ENCODE measurements at regions not wholly inside any gene's neighbourhood (a gene's known extent, or its start where the extent isn't known, plus 50 kb on each side); places are given as distances from the start of the nearest gene placed in this dataset.

- no peaks in the 10 kb centered on the region for H3K9me3 ChIP-seq (ENCODE audit: insufficient read depth, low read depth)
- DNase-seq, result no peak
- no peaks in the 10 kb centered on the region for H3K27me3 ChIP-seq (ENCODE audit: insufficient read depth, low read depth)
- H3K4me3 ChIP-seq, result no peak overlapping the region
- no peak overlapping the region for H2AFZ ChIP-seq
- no peaks in the 10 kb centered on the region for H3K36me3 ChIP-seq (ENCODE audit: low read depth)
- H3K27ac ChIP-seq, result no peak overlapping the region
- no peak overlapping the region for H3K4me2 ChIP-seq
- TF ChIP-seq EZH2 (IDR thresholded peaks at IDR 0.05; ENCODE audit: low read depth), result no peak
- TF ChIP-seq, protein P1, sequence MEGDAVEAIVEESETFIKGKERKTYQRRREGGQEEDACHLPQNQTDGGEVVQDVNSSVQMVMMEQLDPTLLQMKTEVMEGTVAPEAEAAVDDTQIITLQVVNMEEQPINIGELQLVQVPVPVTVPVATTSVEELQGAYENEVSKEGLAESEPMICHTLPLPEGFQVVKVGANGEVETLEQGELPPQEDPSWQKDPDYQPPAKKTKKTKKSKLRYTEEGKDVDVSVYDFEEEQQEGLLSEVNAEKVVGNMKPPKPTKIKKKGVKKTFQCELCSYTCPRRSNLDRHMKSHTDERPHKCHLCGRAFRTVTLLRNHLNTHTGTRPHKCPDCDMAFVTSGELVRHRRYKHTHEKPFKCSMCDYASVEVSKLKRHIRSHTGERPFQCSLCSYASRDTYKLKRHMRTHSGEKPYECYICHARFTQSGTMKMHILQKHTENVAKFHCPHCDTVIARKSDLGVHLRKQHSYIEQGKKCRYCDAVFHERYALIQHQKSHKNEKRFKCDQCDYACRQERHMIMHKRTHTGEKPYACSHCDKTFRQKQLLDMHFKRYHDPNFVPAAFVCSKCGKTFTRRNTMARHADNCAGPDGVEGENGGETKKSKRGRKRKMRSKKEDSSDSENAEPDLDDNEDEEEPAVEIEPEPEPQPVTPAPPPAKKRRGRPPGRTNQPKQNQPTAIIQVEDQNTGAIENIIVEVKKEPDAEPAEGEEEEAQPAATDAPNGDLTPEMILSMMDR (conservative IDR thresholded peaks at IDR 0.05), result no peak
- POLR2A ChIA-PET (ENCODE audit: unreplicated experiment), result no interaction called here
- no peaks in the 10 kb centered on the region for H3K4me1 ChIP-seq (replicated peaks; ENCODE audit: insufficient read depth)
- no peaks in the 10 kb centered on the region for H3F3A ChIP-seq (ENCODE audit: insufficient read depth, low read depth)
- no peaks in the 10 kb centered on the region for H3K9me2 ChIP-seq (ENCODE audit: insufficient read depth)
- BruUV-seq (replicated peaks), result no TSS peak
- no peaks in the 10 kb centered on the region for H3K79me2 ChIP-seq (ENCODE audit: low read depth)
- intact Hi-C loops (cut with micrococcal nuclease; ENCODE audit: unreplicated experiment), result no loop called here
- CTCF ChIA-PET, result no interaction called here
- no peaks in the 10 kb centered on the region for H4K20me1 ChIP-seq (ENCODE audit: insufficient read depth)
Observed at GRCh38 chr2:57432528-57432927, 614.1 kb upstream of the VRK2 start.

GRCh38 chr2:57434441-57434840, 612.2 kb upstream of the VRK2 start:
- Histone ChIP-seq H3K9me2 (ENCODE audit: insufficient read depth) (no peaks in the 10 kb centered on the region), H3F3A (ENCODE audit: insufficient read depth, low read depth) (no peaks in the 10 kb centered on the region), H3K9me3 (ENCODE audit: insufficient read depth, low read depth) (no peaks in the 10 kb centered on the region), H3K4me1 (replicated peaks; ENCODE audit: insufficient read depth) (no peaks in the 10 kb centered on the region), H3K36me3 (ENCODE audit: low read depth) (no peaks in the 10 kb centered on the region), H3K79me2 (ENCODE audit: low read depth) (no peaks in the 10 kb centered on the region), H3K4me2 (no peak overlapping the region), H4K20me1 (ENCODE audit: insufficient read depth) (no peaks in the 10 kb centered on the region), H3K27me3 (ENCODE audit: insufficient read depth, low read depth) (no peaks in the 10 kb centered on the region), H3K27ac (no peak overlapping the region), H3K4me3 (no peak overlapping the region), H2AFZ (no peak overlapping the region)
- no peak for DNase-seq
- TF ChIP-seq, protein P1 (conservative IDR thresholded peaks at IDR 0.05), result no peak
- no peak for TF ChIP-seq EZH2 (IDR thresholded peaks at IDR 0.05; ENCODE audit: low read depth)
- no TSS peak for BruUV-seq (replicated peaks)
- POLR2A ChIA-PET (ENCODE audit: unreplicated experiment), result interaction anchor here (0.7 kb wide), 1 partner anchor 16 kb away, joined by 5 read pairs; no protein-coding TSS in a partner anchor
- CTCF ChIA-PET, result no interaction called here
- intact Hi-C loops (cut with micrococcal nuclease; ENCODE audit: unreplicated experiment), result no loop called here

- CTCF ChIA-PET, result no interaction called here
- no peaks in the 10 kb centered on the region for H3K79me2 ChIP-seq (ENCODE audit: low read depth)
- H3K9me3 ChIP-seq (ENCODE audit: insufficient read depth, low read depth), result no peaks in the 10 kb centered on the region
- no peak overlapping the region for H3K4me2 ChIP-seq
- DNase-seq, result no peak
- no peaks in the 10 kb centered on the region for H3K27me3 ChIP-seq (ENCODE audit: insufficient read depth, low read depth)
- H3K36me3 ChIP-seq (ENCODE audit: low read depth), result no peaks in the 10 kb centered on the region
- H3F3A ChIP-seq (ENCODE audit: insufficient read depth, low read depth), result no peaks in the 10 kb centered on the region
- TF ChIP-seq EZH2 (IDR thresholded peaks at IDR 0.05; ENCODE audit: low read depth), result no peak
- TF ChIP-seq, protein P1 (conservative IDR thresholded peaks at IDR 0.05), result no peak
- H3K27ac ChIP-seq, result no peak overlapping the region
- intact Hi-C loops (cut with micrococcal nuclease; ENCODE audit: unreplicated experiment), result no loop called here
- no peak overlapping the region for H3K4me3 ChIP-seq
- POLR2A ChIA-PET (ENCODE audit: unreplicated experiment), result no interaction called here
- no peak overlapping the region for H2AFZ ChIP-seq
- no peaks in the 10 kb centered on the region for H3K9me2 ChIP-seq (ENCODE audit: insufficient read depth)
- no peaks in the 10 kb centered on the region for H3K4me1 ChIP-seq (replicated peaks; ENCODE audit: insufficient read depth)
- H4K20me1 ChIP-seq (ENCODE audit: insufficient read depth), result no peaks in the 10 kb centered on the region
- BruUV-seq (replicated peaks), result no TSS peak
Observed at GRCh38 chr2:57434972-57435371, 611.6 kb upstream of the VRK2 start.

Data from PC-9 (cell line).